Activated CD8-positive, alpha-beta memory T cell treated with anti-CD3 and anti-CD28 coated beads for 24 hours (primary cell): ENCODE measurements at regions not wholly inside any gene's neighbourhood (a gene's known extent, or its start where the extent isn't known, plus 50 kb on each side); places are given as distances from the start of the nearest gene placed in this dataset.
"Not testable (repeated sequence)": the region's sequence is repeated elsewhere in the genome, so short reads cannot be mapped to it uniquely, and the experiment has no call there.

Source experiments
- DNase-seq: peaks from one replicate; pipeline ENCODE4 v3.0.0-alpha.2; 2020

DNA sequence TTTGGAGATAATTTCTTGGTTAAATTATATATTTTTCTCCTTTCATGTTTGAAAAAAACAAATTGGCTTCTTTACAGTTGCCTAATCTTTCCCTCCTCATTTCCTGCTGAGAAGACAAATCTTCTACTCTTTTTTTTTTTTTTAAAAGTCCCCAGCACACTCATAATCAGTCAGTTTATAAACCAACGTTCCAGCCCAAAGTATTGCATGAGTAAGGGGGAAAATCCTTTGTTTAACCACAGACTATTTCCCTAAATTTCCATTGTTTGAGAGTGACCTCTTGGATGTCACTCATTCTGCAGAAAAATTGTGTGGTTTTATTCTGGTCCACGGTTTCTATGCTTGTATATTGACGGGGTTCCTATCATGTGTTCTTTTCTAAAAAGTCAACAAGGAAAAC, 55.1 kb upstream of the TLR4 start:
- DNase-seq = no peak

DNA sequence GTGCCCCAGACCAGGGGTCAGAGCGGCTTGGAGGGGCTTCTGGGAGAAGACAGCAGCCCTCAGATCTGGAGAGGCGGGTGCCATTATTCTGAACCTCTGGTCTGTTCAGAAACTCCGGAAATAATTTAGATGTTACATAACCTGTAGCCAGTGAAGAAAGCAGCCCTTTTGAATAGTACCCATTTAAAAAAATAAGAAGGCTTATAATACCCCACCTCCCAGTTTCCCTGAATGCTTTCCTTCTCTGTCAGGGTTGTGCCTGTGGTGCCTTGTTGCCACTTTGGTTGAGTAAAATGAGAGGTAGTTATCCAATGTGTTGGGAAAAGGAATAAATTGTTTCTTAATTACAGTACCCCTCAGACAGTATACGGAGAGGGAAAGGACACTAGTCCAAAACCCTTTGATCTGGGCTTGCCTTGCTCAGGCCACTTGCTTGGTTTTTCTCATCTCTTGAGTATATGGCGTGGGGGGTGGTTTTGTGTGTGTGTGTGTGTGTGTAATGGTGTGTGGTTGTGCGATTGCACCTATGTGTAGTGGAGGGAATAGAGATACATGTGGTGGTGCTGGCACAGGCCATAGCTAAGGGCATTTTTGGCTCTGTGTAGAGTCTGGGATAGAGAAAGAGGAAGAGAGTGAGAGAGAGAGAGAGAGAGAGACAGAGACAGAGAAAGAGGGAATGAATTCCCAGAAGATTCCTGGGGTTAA, 59.1 kb upstream of the TLR4 start:
- no peak for DNase-seq

DNA sequence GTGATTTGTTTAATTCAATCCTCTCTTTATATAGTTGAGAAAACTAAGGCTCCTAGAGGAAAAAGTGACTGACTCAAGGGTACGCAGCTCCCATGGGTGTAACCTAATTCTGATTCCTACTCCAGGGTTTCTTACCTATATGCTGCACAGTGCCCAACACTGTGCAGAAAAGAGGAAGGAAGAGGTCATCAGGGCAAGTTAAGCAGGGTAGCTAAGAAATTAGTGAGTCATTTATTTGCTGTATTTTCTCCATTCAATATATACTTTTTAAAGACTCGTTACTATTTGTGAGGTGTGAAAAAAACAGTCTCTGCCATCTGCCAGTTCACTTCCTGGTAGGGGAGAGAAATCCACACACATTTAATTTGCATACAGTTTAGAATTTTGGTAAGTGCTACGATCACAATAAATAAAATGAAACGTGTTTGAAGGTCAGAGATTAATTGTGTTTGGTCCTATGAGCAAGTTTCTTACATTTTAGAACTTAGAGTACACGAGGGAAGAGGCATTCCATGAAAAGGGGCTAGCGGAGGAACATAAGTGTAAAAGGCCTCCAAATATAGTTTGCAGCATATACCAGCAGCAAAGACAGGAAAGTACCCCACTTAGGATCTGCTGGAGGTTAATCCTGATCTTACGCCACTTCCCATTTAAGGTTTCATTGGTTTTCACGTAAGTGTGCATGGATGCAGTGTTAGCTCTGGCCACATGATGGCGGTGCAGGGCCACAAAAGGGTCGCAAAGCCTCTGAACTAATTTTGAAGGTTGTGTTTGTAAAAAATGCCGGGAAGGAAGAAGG, 59.9 kb upstream of the TLR4 start:
- peak; percentile 76 for DNase-seq

DNA sequence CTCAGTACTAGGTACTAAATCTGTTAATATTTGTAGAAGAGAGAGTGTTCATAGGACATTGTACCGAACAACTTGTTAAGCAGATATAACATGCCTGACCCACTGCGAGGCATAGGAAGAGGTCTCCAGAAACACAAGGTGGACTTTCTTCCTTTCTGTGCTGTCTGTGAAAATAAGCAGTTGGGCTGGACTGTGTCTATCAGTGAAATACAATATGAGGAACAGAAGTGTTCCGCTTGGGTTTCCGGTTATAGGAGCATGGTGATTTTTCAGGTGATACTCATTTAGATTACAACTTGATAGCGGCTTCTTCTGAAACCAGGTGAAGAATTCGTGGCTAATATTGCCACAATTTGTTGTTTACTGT, 60.9 kb upstream of the TLR4 start:
- no peak for DNase-seq

DNA sequence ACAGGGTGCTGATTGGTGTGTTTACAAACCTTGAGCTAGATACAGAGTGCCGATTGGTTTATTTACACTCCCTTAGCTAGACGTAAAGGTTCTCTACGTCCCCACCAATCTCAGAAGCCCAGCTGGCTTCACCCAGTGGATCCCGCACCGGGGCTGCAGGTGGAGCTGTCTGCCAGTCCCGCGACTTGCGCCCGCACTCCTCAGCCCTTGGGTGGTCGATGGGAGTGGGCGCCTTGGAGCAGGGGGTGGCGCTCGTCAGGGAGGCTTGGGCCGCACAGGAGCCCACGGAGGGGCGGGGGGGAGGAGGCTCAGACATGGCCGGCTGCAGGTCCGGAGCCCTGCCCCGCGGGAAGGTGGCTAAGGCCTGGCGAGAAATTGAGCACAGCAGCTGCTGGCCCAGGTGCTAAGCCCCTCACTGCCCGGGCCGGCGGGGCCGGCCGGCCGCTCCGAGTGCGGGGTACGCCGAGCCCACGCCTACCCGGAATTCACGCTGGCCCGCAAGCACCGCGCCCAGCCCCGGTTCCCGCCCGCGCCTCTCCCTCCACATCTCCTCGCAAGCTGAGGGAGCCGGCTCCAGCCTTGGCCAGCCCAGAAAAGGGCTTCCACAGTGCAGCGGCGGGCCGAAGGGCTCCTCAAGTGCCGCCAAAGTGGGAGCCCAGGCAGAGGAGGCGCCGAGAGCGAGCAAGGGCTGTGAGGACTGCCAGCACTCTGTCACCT, 61.5 kb upstream of the TLR4 start:
- DNase-seq = not testable (repeated sequence)

DNA sequence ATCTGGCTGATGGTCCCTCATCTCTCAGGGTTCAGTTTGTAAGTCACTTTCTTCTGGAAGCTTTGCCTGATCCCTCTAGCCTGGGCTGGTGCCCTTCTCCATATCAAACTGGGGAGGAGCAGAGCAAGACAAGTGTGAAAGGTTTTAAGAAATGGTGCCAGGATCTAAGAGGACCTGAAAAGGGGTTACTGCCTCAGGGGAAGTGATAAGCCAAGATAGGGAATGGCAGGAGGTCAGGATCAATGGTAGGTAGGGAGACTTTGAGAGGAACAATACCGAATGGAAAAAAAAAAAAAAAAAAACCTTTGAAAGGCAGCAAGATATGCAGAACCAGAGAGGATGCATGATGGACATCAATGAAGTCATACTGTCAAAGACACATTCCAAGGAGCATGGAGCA, 67.5 kb upstream of the TLR4 start:
- DNase-seq = no peak

DNA sequence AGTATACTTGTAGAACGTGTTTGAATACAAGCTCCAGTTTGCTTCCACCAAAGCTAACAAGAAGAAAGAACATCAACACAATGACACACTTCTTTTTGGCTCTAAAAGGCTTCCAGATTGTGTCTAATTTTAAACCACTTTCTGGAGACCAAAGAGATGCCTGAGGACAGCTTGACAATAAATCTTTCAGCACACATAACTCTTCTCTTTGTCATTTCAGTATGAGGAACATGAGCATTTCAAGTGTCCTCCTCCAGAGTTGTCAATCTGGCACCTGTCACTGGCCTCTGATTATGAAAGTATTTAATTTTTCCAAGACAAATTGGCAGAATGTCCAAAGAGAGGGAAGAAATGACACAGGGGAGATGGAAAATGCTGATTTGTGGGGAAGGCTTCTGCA, 79.0 kb upstream of the TLR4 start:
- DNase-seq = no peak

DNA sequence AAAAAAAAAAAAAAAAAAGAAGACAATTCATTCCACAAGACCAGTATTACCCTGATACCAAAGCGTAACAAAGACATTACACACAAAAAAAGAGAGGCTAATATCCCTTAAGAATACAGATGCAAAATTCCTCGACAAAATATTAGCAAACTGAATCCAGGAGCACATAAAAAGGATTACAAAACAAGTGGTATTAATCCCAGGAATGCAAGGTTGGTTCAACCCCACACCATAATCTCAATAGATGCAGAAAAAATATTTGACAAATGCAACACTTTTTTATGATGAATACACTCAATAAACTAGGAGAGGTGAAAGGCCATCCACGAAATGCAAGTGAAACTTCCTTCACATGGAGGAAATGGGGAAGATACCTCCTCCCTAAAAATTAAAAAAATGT, 80.1 kb upstream of the TLR4 start:
- DNase-seq = no peak

DNA sequence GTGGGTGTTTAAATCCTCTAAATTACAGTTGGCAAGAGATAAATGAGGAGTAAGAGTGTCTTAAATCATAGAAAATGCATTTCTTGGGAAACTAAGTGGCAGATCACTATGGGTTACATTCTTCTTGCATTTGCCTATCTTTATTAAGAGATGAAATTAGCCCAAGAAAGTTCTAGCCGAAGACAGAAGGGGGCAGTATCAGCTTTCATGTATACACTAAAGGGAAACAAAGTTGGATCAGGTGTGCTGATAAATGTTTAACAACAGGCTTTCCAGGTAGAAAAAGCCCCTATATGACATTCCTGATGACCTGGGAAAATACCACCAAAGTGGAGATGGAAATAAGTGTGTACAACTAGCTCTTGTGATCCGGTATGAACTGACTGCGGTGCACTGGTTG, 81.9 kb upstream of the TLR4 start:
- DNase-seq = no peak

DNA sequence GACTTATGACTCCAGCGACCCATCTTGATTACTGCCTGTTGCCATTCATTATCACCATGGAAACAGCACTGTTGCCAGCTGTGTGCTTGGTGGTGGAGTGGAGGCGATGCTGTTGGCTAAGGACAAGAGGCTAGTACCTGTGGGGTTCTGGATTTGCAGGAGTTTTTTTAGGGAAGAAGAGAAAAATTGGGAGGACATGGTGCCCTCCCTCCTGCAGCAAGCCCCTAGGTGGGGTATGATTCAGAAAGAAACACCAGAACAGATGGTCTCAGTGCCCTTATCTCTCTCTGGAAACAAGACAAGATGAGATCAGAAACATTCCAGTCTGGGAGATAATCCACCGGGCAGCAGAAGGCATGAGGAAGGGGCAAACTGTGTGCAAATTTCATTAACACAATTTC, 87.8 kb upstream of the TLR4 start:
- no peak for DNase-seq

DNA sequence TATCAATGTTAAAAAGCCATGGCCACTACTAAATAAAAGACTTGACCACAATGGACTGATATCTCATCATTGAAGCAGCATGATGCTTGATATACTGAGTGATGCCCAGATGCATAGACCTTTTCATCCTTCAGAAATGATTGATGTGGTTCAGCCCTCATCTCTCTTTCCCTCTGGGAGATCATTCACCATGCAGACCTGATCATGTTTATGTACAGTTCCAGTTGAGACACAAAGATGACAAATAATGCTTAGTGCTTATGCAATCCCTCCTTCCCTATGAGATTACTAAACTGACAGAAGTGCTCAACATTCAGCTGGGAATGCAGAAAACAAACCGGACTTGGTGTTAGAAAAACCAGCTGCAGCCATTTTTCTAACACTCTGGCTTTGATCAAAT, 91.9 kb upstream of the TLR4 start:
- DNase-seq = no peak

DNA sequence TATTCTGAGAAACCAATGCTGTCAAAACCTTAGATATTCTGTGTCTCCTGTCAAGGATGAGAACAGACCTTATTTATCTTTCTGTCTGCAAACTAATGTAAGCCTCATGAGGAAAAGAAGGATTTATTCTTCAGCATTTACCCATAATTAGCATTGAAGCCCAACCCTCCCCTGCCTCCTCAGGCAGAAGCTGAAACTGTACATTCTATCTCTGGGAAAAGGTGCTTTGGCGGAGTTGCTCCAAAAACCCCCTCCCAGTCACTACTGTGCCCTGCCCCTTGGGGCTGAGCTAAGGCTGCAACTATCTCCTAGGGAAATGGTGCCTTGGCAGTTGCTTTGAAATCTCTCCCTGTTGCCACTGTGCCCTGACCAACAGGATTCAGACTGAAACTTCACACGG, 106.2 kb upstream of the TLR4 start:
- no peak for DNase-seq

DNA sequence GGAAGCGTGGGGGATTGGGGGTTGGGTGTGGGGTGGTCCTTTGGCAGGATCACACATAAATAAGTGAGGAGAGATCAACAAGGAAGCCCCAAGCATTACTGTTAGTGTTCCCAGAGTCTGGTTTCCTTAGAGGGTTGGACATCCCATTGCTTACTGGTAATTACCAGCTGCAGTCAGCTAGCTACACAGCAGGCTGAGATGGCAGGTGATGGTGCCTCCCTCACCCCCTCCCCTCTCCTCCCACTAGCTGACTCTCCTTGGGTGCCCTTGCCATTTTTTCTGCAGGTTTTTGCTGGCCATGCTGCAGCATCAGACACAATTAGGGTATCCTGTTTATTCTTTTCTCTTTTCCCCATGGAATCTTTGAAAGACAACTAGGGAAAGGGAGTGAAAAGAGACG, 107.5 kb upstream of the TLR4 start:
- no peak for DNase-seq

DNA sequence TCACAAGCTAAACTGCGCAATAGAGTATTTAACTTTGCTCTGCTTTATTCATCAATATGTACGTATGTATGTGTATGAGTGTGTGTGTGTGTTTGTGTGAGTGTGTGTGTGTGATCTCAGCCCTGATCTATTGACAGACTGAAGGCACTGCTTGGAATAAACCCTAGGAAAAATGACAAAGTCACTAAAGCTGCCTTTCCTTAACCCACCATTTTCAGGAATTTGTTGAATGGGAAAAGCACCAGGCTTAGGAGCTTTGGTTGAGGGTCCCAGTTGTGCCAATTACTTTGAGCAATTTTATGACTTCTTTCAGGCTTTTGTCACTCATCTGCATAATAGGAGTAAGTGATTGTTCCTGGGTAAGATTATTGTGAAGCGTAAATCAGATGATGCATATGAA, 108.6 kb upstream of the TLR4 start:
- no peak for DNase-seq

DNA sequence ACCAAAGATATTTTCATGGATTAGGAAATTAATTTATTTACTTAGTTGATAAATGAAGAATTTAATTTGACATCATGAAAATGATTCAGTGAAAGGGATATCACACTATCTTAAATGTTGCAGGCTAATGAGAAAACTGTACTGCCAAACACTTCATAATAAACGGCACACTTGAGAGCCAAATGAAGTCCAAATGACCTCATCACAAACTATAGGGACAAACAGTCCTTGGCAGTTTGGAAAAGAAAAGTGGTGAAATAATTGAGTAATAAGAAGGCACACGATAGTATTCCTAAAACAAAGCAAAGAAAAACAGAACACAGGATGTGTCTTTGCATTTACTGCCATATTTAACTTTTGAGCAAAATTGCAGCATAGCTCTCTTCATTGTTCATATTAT, 116.9 kb upstream of the TLR4 start:
- DNase-seq = no peak

DNA sequence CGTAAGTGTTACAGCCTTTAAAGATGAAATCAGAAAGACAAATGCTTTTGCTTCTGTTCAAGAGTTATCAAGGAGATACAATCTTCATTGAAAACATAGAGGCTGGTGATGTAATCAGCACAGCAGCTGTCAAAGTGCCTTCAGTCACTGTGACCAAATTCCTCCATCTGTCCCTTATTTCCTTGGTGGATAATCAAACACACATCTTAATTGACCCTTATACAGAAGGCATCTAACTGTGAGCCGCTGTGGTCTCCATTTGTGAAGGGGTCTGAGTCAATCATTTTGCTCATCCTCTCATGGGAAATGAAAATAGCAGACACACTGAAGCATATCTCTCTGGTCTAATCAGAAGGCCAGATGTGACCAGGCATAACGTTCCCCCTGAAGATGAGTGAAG, 130.1 kb upstream of the TLR4 start:
- DNase-seq = no peak

DNA sequence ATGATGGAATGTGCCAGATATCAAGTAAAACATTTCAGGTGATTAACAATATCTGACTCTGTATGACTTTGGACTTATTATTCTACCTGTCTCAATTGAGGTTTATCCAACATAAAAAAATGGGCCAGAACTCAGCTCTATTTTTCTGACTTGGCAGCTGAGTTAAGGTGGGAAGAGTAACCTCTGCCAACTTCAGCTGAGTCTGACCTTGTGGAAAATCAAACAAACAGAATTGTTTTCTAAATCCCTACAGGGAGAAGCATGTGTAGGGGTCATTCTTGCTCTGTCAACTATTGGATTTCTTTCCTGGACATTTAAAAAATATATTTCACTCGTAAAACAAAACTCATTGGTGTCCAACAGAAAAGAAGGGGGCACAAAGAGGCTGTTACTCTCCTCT, 139.4 kb upstream of the TLR4 start:
- no peak for DNase-seq

DNA sequence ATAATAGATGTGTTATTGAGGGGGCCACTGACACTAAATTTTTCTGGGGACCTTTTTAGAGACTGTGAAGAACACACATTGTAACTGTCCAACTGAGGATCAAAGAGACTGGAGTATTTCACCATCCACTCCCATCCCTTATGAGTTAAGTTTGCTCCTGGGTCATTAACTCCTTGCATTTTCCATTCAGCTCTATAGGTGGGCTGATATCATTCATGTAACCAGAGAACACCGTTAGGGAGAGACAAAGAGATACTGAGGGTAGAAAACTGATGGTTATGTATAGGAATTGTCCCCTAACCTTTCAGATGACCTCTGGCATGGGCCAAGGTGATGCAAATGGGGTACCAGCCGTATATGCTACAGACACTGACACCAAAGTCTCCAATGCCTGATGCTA, 142.4 kb upstream of the TLR4 start:
- DNase-seq = no peak

DNA sequence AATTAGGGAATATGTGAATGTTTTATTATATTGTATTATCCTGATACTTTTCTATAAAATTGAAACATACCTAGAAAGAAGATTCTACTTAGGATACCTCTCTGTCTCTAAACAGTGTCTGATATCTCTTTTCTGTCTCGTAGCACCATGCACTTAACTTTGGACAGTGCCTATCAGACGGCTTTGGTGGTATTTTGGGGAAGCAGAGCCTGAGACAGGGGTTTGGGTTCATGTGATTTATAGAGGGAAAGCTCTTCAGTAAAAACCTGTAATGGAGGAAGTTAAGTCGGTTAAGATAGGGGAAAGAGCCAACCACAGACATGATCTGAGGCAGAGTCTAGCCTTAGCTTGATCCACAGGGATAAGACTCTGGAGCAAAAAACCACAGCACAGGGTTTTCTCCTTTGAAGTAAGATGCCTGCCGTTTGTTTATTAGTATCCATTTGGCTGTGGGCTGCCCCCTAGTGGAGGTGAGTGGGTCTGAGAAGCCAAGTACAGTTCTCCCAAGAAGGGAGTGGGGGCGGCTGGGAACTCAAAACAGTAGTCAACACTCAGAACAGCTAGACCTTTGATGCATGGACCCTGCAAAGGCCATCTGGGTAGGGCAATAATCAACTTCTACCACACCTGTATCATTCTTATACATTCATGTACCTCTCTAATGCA, 141.2 kb upstream of the ASTN2 start:
- no peak for DNase-seq

DNA sequence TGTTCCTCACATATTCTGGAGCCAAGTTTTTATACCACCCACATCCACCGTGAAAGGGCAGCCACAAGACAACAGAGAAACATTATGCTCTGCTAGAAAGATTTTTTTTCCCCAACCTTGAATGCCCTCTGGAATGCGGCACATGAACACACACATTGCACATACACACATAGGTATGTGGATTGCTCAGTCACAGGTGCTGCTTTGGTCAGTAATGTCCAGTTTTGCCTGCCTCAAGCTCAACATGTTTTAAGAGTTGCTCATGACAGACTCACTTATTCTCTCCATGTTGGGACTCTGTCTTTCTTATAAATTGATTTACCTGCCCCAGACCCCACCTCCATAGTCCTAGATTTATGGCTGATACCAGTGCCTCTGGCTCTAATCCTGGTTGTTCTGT, 138.0 kb upstream of the ASTN2 start:
- DNase-seq = no peak

DNA sequence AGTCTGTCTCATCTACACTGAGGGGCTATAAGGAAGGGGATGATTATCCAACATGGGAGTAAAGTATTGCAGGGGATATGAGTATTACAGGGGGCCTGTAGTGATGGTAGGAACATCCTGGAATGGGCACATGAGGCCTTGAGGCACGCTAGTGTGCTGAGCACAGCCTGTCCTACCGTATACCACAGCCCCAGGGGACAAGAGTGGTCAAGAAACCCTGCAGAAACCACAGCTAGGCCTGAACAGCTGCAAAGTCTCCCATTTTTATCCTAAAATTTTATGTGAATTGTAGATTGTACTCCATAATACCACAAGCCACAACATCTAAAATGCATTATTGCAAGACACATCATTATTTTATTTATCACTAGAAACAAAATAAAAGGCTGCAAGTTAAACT, 136.3 kb upstream of the ASTN2 start:
- DNase-seq = no peak

DNA sequence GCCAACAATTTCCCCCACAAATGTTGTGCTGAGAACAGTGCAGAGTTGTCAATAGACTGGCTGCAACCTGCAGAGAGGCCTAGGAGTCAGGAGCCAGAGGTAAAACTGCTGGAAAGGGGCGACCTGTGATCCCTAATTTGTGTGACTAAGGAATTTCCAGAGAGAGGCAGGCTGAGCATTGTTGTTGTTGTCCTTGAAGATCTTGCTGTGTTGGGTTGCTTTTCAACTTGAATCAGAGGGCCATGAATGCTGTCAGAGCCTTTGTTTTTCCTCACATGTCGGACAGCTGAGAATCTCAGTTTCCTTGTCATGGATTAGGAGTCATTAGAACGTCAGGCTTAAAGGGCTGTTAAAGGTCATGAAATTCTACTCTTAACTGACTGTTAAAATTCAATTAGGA, 134.6 kb upstream of the ASTN2 start:
- no peak for DNase-seq

DNA sequence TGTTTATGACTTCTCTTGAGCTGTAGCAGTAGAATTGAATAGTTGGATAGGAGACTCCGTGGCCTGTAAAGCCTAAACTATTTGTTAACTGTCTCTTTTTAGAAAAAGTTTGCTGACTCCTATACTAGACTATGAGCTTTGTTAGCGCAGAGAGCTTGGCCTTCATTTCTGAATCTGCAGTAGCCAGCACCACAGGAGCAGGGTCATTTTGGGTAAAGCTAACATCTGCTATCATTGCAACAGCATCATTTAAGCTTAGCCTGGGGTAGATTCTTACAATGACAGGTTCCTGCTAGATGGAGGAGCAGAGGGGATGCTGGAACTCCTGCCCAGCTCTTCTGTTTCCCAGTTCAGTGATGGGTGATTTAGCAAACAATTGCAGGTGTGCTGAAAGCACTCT, 133.7 kb upstream of the ASTN2 start:
- no peak for DNase-seq

DNA sequence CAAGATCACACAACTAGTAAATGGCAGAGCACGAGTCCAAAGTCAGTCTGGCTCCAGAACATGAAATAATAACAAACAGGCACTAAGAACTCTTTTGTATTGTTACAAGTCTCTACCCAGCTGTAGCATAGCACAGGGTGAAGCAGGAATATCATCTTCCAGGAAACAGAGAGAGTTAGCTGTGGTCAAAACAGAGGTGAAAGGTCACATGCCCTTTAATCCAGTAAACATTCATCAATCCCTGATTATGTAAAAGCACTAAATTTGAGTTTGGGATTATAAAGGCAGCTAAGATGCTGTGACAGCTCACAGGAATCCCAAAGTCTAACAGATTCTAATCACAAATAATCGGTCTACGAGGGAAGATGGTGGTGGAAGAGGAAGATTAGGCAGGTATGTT, 133.0 kb upstream of the ASTN2 start:
- no peak for DNase-seq
